ENCODE measurements at regions not wholly inside any gene's neighbourhood (a gene's known extent, or its start where the extent isn't known, plus 50 kb on each side); places are given as distances from the start of the nearest gene placed in this dataset.

DNA sequence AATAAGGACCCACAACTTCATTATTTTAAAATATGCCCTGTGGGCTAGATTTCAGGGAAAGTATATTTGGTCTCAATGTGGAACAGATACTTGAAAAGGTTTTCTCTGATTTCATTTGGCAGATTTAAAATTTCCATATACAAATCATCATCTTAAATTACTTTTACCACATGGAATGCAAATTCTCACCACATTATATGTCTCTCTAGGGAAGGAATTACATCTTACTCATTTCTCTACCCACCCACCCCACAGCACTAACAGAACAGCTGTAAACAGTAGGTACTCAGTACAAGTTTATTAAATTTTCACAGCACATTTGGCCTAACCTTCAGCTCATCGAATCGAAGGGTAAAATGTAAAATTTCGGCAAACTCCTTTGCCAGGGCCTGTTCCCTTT is 104.0 kb downstream of the CYRIA start:
- Histone ChIP-seq H3K27me3 (no peaks in the 10 kb centered on the region), H3K9me3 (replicated peaks in 1 of 3) (no peaks in the 10 kb centered on the region), H3K4me3 (no peak overlapping the region), H3K36me3 (replicated peaks in 1 of 2) (peaks cover 0 to 33% of the 10 kb centered on the region in 2 donors), H3K27ac (no peak overlapping the region), H3K4me1 (replicated peaks in 1 of 2) (no peaks in the 10 kb centered on the region)
- intact Hi-C loops (cut with DNase I) = no loop called here
- TF ChIP-seq, protein P1, sequence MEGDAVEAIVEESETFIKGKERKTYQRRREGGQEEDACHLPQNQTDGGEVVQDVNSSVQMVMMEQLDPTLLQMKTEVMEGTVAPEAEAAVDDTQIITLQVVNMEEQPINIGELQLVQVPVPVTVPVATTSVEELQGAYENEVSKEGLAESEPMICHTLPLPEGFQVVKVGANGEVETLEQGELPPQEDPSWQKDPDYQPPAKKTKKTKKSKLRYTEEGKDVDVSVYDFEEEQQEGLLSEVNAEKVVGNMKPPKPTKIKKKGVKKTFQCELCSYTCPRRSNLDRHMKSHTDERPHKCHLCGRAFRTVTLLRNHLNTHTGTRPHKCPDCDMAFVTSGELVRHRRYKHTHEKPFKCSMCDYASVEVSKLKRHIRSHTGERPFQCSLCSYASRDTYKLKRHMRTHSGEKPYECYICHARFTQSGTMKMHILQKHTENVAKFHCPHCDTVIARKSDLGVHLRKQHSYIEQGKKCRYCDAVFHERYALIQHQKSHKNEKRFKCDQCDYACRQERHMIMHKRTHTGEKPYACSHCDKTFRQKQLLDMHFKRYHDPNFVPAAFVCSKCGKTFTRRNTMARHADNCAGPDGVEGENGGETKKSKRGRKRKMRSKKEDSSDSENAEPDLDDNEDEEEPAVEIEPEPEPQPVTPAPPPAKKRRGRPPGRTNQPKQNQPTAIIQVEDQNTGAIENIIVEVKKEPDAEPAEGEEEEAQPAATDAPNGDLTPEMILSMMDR (IDR thresholded peaks at IDR 0.05) = no peak
- no peak for TF ChIP-seq POLR2A (IDR thresholded peaks at IDR 0.05)
- WGBS, 4 donors = 90 to 98% (median 98%) methylated on average over 3 of the region's 3 CpGs
- no peak for DNase-seq

DNA sequence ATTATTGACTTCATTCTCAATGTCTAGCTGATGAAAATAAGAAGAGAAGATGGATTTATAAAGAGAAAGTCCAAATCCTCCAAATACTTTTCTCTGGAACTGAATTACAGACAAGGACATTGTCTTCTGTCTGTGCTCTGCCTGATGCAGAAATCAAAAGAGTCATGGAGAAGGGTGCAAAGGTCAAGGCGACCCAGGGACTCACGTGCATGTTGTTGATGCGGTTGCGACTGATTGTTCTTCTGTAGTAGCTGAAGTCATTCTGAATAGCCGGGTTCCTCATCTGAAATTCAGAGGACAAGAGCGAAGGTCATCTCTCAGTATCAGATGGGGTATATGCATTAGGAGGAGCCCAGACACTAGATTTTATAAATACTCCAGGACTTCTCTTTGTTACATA is 104.4 kb downstream of the CYRIA start:
- Histone ChIP-seq H3K9me3 (replicated peaks in 1 of 3) (no peaks in the 10 kb centered on the region), H3K27ac (no peak overlapping the region), H3K4me1 (replicated peaks in 1 of 2) (no peaks in the 10 kb centered on the region), H3K27me3 (no peaks in the 10 kb centered on the region), H3K4me3 (no peak overlapping the region), H3K36me3 (replicated peaks in 1 of 2) (peaks cover 0 to 38% of the 10 kb centered on the region in 2 donors)
- TF ChIP-seq, protein P1 (IDR thresholded peaks at IDR 0.05) = no peak
- TF ChIP-seq POLR2A (IDR thresholded peaks at IDR 0.05) = no peak
- intact Hi-C loops (cut with DNase I) = no loop called here
- 54 to 80% (median 69%) methylated on average over 6 of the region's 6 CpGs for WGBS, 4 donors
- DNase-seq = peak in 1 of 7 donors; percentile 16

DNA sequence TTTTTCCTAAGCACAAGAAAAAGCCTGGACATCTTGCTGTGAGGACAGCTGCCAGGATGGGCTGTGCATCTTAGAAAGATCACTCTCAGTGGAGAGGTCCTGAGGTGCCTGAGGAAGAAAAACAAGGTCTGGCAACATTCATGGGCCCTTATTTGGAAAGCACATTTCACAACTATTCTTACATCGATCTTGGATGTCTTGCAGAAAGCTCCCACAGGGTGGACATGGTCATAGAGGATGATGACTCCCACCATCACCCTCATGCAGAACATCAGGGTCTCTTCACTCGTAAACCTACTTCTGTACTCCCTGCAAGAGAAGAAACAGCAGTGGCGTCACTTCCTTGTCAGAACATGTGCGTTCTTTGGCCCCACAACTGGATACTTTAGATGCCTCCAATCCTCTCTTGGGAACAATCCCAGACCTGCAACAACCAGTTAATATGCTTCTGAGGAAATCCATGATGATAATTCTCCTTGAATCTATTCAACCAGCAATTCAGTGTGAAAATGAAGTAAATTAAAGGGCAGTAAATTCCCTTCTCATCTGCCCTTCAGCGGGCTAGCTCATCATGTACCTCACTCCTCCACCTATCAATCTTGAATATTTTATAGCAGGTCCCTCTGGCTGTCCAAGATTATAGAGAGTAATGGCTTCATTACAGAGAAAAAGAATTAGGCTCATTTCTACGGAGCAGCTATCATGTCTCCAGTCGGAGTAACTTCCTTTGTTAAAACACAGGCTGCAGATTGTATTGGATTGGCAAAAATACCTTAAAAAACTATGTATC is 106.2 kb downstream of the CYRIA start:
- Histone ChIP-seq H3K27ac (peak overlapping the region in 2 of 5 donors; percentile 8 to 22), H3K27me3 (no peaks in the 10 kb centered on the region), H3K9me3 (replicated peaks in 1 of 3) (no peaks in the 10 kb centered on the region), H3K4me1 (replicated peaks in 1 of 2) (no peaks in the 10 kb centered on the region), H3K4me3 (no peak overlapping the region), H3K36me3 (replicated peaks in 1 of 2) (peaks cover 0 to 40% of the 10 kb centered on the region in 2 donors)
- peak in 1 of 7 donors; percentile 7 for DNase-seq
- TF ChIP-seq, protein P1 (IDR thresholded peaks at IDR 0.05) = no peak
- TF ChIP-seq POLR2A (IDR thresholded peaks at IDR 0.05) = no peak
- WGBS, 4 donors = 75 to 84% (median 78%) methylated on average over 7 of the region's 7 CpGs
- intact Hi-C loops (cut with DNase I) = loop anchor here (5.0 to 10.0 kb wide), 2 partner anchors 45 to 48 kb away; no protein-coding TSS in a partner anchor

DNA sequence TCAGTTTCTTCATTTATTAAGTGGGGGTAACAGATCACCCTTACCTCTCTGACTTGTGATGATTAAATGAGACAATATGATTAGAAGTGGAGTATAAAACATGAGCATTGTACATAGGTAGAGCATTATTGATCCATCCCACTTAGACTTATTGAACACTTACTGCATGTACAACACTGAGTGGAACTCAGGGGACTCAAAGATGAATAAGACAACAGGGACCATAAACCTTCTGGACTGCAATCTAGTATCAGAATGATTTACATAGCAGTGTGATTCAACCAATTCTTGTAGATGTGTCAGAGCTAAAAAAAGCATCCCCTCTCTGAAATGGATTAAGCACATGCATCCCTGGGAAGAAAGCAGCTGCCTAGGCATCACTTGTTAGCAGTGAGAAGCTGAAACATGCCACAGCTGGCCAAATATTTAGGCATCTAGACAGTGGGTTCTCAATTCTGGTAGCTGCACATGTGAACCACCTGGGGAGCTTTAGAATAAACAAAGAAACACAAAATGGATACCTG is 111.5 kb downstream of the CYRIA start:
- Histone ChIP-seq H3K4me1 (replicated peaks in 1 of 2) (no peaks in the 10 kb centered on the region), H3K4me3 (no peak overlapping the region), H3K27ac (no peak overlapping the region), H3K27me3 (no peaks in the 10 kb centered on the region), H3K36me3 (replicated peaks in 1 of 2) (peaks cover 0 to 38% of the 10 kb centered on the region in 2 donors), H3K9me3 (replicated peaks in 1 of 3) (no peaks in the 10 kb centered on the region)
- no peak for TF ChIP-seq POLR2A (IDR thresholded peaks at IDR 0.05)
- TF ChIP-seq, protein P1 (IDR thresholded peaks at IDR 0.05) = no peak
- DNase-seq = no peak
- intact Hi-C loops (cut with DNase I) = loop anchor here in 1 of 2 donors (10.0 kb wide), 1 partner anchor 51 kb away; no protein-coding TSS in a partner anchor
